ENCODE measurements at regions not wholly inside any gene's neighbourhood (a gene's known extent, or its start where the extent isn't known, plus 50 kb on each side); places are given as distances from the start of the nearest gene placed in this dataset.

- DNase-seq, result no peak
Measured at GRCh38 chr11:27907091-27907490, 200.9 kb downstream of the KIF18A start.

DNA sequence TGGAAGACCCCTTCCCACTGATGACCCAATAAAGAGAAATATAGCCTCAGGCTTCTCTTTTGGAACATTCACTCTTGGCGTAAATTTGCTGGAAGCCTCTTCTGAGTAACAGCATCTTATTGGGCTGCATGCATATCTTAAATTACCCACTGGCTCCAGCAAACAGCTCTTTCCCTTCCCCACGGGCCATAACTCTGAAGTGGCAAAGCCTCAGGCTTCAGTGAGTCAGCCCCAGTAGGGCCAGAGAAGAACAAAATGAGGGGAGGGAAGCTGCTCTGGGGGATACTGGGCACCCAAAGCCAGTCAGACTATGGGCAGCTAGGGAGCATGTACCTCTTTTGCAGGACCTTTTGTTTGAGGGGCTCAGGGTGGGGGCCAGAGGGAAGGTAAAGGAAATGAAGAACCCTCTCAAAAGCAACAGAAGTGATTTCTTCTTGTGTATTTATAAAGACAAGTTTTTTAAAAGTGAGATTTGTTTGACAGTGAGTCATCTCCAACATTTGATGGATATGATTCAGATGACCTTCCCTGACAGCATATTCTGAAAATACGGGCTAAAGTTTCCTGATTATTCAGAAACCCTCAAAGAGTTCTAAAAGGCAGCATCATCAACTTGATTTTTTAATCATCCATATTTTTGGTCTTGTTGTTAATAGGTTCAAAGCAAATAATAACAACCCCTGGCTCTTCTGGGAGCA lies 203.4 kb downstream of the KIF18A start:
- peak in 1 of 3 donors; percentile 77 for DNase-seq

- peak in 1 of 3 donors; percentile 59 for DNase-seq
Measured at GRCh38 chr11:27902981-27903624, 202.8 kb upstream of the BDNF start.

DNA sequence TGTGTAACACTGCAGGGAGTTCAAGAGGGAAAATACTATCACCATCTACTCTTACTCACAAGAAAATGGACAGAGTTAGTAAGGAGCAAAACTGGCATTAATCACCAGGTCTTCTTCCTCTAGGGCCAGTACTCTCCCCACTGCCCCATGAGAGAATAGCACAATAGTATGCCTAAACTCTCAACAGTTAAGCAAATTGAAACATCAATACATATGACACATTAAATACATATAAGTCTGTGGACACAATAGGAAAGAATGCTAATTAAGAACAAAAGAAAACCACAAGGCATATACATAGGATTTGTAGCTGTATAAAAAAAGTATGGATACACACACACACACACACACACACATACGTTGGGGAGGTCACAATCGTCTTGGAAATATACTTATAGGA lies 197.9 kb upstream of the BDNF start:
- DNase-seq, result no peak

- DNase-seq, result no peak
Measured at GRCh38 chr11:27896096-27896495, 195.8 kb upstream of the BDNF start.

DNA sequence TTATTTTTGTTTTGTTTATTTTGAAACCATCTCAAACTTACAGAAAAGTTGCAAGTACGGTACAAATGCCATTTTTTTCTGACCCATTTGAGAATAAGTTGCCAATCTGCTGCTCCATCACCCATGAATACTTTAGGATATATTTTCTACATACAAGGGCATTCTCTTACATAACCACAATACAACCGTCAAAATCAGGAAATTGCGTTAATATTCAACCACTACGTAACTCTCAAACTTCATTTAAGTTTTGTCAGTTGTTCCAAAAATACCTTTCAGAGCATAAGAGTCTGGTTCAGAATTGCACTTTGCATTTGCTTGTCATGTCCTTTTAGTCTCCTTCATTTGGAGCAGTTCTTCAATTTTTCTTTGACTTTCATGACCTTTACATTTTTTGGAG lies 194.3 kb upstream of the BDNF start:
- no peak for DNase-seq

- no peak for DNase-seq
Measured at GRCh38 chr11:27886857-27887256, 186.6 kb upstream of the BDNF start.

GRCh38 chr11:27882066-27882697 lies 181.9 kb upstream of the BDNF start:
- no peak for DNase-seq

DNA sequence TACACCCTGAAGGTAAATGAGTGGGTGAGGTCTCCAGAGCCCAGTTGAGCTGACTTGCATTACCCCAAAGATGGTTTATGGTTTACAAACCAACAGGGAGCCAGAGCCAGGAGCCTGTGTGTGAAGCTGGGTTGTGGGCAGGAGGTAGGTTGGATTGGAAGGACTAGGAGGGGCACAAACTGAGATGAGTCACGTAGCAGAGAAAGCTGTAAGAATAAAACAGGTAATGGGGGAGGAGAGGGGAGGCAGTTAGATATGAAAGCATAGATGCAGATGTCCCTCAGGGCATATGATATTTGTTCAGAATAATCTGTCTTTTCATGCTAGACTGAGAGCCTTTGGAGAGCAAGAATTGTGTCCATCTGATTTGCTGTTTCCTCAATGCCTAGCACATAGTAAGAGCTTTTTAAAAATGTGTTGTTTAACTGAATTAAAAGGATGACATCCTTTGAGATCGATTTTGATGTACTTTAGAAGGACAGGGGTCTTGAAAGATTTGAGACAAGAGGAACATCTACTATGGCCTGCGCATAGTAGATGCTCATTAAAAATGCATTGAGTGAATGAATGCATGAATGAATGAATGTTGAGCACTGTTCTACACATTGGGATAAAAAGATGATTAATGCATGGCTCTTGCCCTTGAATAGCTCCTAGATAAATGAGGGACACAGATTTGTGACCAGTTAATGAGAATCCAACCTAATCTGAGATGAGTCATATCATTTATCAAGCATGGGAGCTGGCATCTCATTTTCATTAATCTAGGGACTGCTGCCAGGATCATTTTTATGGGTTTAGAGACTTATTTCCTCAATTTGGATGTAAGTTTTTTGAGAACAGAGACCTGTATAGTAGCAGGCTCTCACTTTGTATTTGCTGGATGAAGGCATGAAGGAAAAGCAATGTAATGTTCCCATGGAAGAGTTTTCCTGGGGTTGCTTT lies 175.8 kb upstream of the BDNF start:
- no peak for DNase-seq

DNA sequence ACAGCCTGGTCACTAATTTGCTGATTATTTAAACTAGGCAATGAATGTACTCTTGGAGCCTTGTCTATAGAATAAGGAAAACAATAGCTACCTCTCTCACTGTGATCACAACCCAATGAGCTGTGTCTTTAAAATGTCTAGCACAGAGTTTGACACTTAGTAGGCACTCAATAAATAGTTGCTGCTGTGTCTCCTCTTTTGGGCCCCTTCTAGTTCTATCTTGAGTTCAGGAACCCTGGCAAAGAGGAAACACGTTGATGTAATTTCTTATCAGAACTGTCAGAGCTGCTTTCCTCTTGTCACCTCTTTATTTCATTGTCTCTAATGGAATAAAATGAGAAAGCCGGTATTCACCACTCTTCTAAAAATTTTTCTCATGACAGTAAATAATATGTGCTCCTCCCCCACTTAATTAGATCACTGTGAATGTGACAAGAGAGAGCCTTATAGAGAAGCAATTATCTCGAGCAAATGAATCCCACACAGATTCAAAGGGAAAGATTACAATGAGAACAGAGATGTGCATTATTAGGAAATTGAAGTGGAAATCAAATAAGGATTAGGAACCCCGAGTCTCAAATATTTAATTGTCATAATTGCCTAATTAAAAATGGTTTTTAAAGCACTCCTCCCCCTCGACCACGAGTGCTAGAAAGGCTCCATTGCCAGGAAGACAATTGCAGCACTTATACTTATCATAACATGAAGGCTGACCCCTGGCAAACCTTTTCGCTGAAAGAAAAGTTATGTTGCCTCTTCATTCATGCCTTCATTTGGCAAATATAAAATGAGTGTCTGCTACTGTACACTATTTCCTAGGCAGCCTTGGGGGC lies 175.0 kb upstream of the BDNF start:
- DNase-seq, result no peak

GRCh38 chr11:27873664-27874063 lies 173.4 kb upstream of the BDNF start:
- no peak for DNase-seq

DNA sequence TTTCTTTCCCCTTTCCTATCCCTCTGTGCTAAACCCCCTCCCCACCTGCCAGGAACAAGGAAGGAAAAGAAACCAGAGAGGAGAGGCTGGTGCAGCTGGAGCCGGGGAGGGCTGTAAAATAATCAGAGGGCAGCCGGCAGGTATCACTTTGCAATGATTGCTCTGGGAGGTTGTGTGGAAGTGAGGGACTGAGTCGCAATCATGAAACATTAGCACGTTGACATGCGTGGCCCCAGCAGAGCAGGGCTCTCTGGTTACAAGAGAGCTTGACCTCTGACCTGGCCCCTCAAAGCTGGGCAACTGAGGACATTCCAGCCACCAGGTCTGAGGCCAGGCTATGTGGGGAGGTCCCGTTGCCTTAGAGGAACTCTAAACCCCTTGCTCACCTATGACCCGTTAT lies 170.8 kb upstream of the BDNF start:
- no peak for DNase-seq

- no peak for DNase-seq
Measured at GRCh38 chr11:27869701-27870100, 169.4 kb upstream of the BDNF start.

DNA sequence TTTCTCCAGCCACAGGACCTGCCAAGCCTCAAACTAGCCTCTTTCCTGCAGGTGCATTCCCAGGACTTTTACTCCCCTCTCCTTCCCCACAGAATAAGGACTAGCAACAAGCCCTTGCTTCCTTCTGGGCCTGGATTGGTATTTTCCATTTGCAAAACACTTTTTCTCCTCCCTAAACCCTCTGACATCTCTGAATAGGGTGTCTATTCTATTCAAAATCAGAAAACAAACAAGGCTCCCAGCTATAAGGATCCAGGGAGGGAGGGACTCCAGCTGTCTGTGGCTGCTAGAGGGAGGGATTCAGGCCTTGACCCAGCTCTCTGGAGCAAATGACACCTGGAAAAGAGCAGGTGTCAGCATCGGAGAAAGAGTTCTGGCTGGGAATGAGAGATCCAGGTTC lies 168.5 kb upstream of the BDNF start:
- DNase-seq, result no peak

DNA sequence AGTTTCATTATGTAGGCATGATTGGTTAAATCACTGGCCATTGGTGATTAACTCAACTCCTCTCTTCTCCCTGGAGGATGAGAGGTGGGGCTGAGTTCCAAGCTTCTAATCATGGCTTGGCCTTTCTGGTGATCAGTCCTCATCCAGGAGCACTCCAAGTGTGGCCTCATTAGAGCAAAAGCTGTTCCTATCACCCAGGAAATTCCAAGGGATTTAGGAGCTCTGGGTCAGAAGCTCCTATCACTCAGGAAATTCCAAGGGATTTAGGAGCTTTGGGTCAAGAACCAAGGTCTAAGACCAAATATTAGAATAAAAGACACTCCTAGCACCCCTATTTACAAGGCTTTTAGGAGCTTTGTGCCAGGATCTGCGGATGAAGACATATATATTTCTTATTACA lies 168.0 kb upstream of the BDNF start:
- no peak for DNase-seq

- DNase-seq, result no peak
Measured at GRCh38 chr11:27865105-27865504, 164.8 kb upstream of the BDNF start.

DNA sequence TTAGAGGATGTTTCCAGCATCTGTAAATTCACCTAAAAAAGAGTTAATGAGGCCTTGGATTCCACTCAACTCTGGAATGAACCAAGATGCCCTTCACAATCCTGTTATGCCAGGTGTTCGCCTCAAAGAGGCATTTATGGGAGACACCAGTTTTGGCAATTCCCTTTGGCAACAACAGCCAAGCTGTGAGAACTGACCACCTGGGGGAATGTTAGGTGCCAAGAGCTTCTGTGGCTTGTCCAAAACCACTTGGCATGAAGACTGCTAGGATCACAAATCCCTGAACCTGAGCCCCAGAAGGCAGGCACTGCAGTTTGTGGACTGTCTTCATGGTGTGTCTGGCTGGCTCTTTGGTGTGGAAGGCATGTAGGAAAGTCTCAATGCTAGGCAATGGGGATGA lies 164.4 kb upstream of the BDNF start:
- no peak for DNase-seq

- no peak for DNase-seq
Measured at GRCh38 chr11:27864091-27864491, 163.8 kb upstream of the BDNF start.

GRCh38 chr11:27863637-27864036 lies 163.4 kb upstream of the BDNF start:
- DNase-seq, result no peak

DNA sequence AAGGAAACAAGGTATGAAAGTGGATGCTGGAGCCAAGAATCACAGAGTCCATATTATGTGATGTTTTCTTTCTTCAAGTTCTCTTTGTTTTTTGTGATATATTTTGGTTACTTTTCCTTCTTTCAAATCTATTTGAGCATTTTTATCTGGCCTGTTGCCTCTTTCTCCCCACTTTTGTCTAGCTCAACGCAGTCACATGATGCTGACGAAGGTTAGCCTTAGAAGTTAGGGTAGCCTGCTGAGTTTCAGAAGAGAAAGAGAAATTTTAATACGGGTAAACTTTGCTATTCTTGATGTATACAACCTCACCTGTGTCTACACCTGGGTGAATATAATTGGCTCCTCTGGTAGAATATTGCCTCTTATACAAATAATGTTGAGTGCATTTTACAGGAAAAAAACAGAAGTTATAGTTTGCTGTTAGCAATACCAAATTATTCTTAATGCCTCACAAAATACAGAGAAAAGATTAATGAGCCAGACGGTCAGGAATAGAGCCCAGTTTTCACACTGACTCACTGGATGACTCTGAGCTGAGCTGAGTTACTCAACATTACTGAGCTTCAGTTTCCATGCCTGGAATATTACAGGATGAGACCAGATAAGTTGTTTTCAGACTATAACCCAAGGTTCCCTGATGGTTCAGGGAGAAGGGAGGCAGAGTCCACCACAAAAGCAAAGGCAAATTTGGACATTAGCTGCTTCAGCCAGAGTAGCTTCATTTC lies 161.6 kb upstream of the BDNF start:
- peak; percentile 6 to 82 (median 12) for DNase-seq

- DNase-seq, result no peak
Measured at GRCh38 chr11:27860811-27861210, 160.6 kb upstream of the BDNF start.

Data from muscle of back (tissue), 3 donors.